ENCODE measurements at regions not wholly inside any gene's neighbourhood (a gene's known extent, or its start where the extent isn't known, plus 50 kb on each side); places are given as distances from the start of the nearest gene placed in this dataset.

GRCh38 chr2:103230796-103231195 lies 469.0 kb downstream of the TMEM182 start:
- TF ChIP-seq CTCF (IDR thresholded peaks at IDR 0.05): no peak
- TF ChIP-seq POLR2A (IDR thresholded peaks at IDR 0.05): no peak
- no peak for TF ChIP-seq EP300 (IDR thresholded peaks at IDR 0.05)
- no peak for TF ChIP-seq POLR2AphosphoS5 (IDR thresholded peaks at IDR 0.05)
